C4-2B (cell line): ENCODE measurements at regions not wholly inside any gene's neighbourhood (a gene's known extent, or its start where the extent isn't known, plus 50 kb on each side); places are given as distances from the start of the nearest gene placed in this dataset.

Experiments used
- H3K27ac ChIP-seq: fragments of 450-650 bp; 2 replicates; pipeline ENCODE4 v1.5.1; 2017
- CTCF ChIP-seq: fragments of 450-650 bp; conservative IDR thresholded peaks from 2 replicates; pipeline ENCODE4 v1.5.1; 2017; ENCODE audit warnings: mild to moderate bottlenecking
- ZFX ChIP-seq: fragments of 450-650 bp; IDR thresholded peaks from 2 replicates; pipeline ENCODE4 v1.6.1; 2017

GRCh38 chr2:217316743-217317142, 456.9 kb upstream of the TNP1 start:
- H3K27ac ChIP-seq, result no peak overlapping the region
- TF ChIP-seq CTCF (no peak), ZFX (no peak)

GRCh38 chr2:217314021-217314460, 454.2 kb upstream of the TNP1 start:
- TF ChIP-seq CTCF (no peak), ZFX (no peak)
- H3K27ac ChIP-seq, result no peak overlapping the region

- no peak overlapping the region for H3K27ac ChIP-seq
- TF ChIP-seq ZFX (no peak), CTCF (no peak)
Observed at GRCh38 chr2:217313386-217313785, 453.5 kb upstream of the TNP1 start.

GRCh38 chr2:217309056-217309455, 449.2 kb upstream of the TNP1 start:
- H3K27ac ChIP-seq, result no peak overlapping the region
- TF ChIP-seq ZFX (no peak), CTCF (no peak)

- no peak for TF ChIP-seq ZFX
- no peak for TF ChIP-seq CTCF
- no peak overlapping the region for H3K27ac ChIP-seq
Observed at GRCh38 chr2:217307023-217307422, 447.2 kb upstream of the TNP1 start.

- TF ChIP-seq CTCF (no peak), ZFX (no peak)
- no peak overlapping the region for H3K27ac ChIP-seq
Observed at GRCh38 chr2:217305882-217306281, 446.0 kb upstream of the TNP1 start.

- H3K27ac ChIP-seq, result no peak overlapping the region
- no peak for TF ChIP-seq CTCF
- no peak for TF ChIP-seq ZFX
Observed at GRCh38 chr2:217304582-217304981, 444.7 kb upstream of the TNP1 start.
